GM23248 (cell line): ENCODE measurements at regions not wholly inside any gene's neighbourhood (a gene's known extent, or its start where the extent isn't known, plus 50 kb on each side); places are given as distances from the start of the nearest gene placed in this dataset.

Experiments used
- EZH2 ChIP-seq: fragments of 200-600 bp; sonication (generic); IDR thresholded peaks from 2 replicates; pipeline ENCODE4 v1.6.1; 2018; ENCODE audit warnings: antibody characterized with exemption, mild to moderate bottlenecking; ENCODE audit not compliant: insufficient read depth, poor library complexity, severe bottlenecking
- EZH2phosphoT487 ChIP-seq: fragments of 200-600 bp; sonication (generic); IDR thresholded peaks from 2 replicates; pipeline ENCODE4 v1.6.1; 2018; ENCODE audit warnings: antibody characterized with exemption, moderate library complexity, mild to moderate bottlenecking, low read depth; ENCODE audit not compliant: insufficient read depth

GRCh38 chr4:8732681-8733243 lies 138.9 kb downstream of the HMX1 start:
- no peak for TF ChIP-seq EZH2
- TF ChIP-seq EZH2phosphoT487: no peak
